ENCODE measurements at regions not wholly inside any gene's neighbourhood (a gene's known extent, or its start where the extent isn't known, plus 50 kb on each side); places are given as distances from the start of the nearest gene placed in this dataset.
"Not testable (repeated sequence)": the region's sequence is repeated elsewhere in the genome, so short reads cannot be mapped to it uniquely, and the experiment has no call there.

- no peak for DNase-seq
These were observed 214.3 kb upstream of the PDZRN3 start for GRCh38 chr3:73839032-73839431.

GRCh38 chr3:73835945-73836344 lies 211.2 kb upstream of the PDZRN3 start:
- DNase-seq, result no peak

GRCh38 chr3:73832426-73832825 lies 207.7 kb upstream of the PDZRN3 start:
- no peak for DNase-seq

GRCh38 chr3:73828348-73828747 lies 203.6 kb upstream of the PDZRN3 start:
- DNase-seq, result no peak

GRCh38 chr3:73827725-73828211 lies 203.0 kb upstream of the PDZRN3 start:
- no peak for DNase-seq

- DNase-seq, result no peak
These were observed 202.5 kb upstream of the PDZRN3 start for GRCh38 chr3:73827204-73827603.

- not testable (repeated sequence) for DNase-seq
These were observed 196.2 kb upstream of the PDZRN3 start for GRCh38 chr3:73820896-73821295.

- DNase-seq, result no peak
These were observed 195.7 kb upstream of the PDZRN3 start for GRCh38 chr3:73820431-73820830.

- no peak for DNase-seq
These were observed 191.2 kb upstream of the PDZRN3 start for GRCh38 chr3:73815966-73816365.

GRCh38 chr3:73813692-73814292 lies 189.1 kb upstream of the PDZRN3 start:
- no peak for DNase-seq

GRCh38 chr3:73813291-73813690 lies 188.6 kb upstream of the PDZRN3 start:
- no peak for DNase-seq

- DNase-seq, result no peak
These were observed 187.3 kb upstream of the PDZRN3 start for GRCh38 chr3:73812054-73812453.

GRCh38 chr3:73808862-73809509 lies 184.2 kb upstream of the PDZRN3 start:
- DNase-seq, result no peak

- no peak for DNase-seq
These were observed 180.7 kb upstream of the PDZRN3 start for GRCh38 chr3:73805435-73805834.

GRCh38 chr3:73804204-73804603 lies 179.5 kb upstream of the PDZRN3 start:
- no peak for DNase-seq

- no peak for DNase-seq
These were observed 176.7 kb upstream of the PDZRN3 start for GRCh38 chr3:73801444-73801843.

GRCh38 chr3:73797311-73797710 lies 172.6 kb upstream of the PDZRN3 start:
- DNase-seq, result no peak

GRCh38 chr3:73796382-73796781 lies 171.6 kb upstream of the PDZRN3 start:
- no peak for DNase-seq

GRCh38 chr3:73791356-73791755 lies 166.6 kb upstream of the PDZRN3 start:
- DNase-seq, result no peak

- no peak for DNase-seq
These were observed 165.2 kb upstream of the PDZRN3 start for GRCh38 chr3:73789825-73790444.

GRCh38 chr3:73787620-73788019 lies 162.9 kb upstream of the PDZRN3 start:
- no peak for DNase-seq

- no peak for DNase-seq
These were observed 162.3 kb upstream of the PDZRN3 start for GRCh38 chr3:73786998-73787397.

- DNase-seq, result no peak
These were observed 161.6 kb upstream of the PDZRN3 start for GRCh38 chr3:73786321-73786807.

GRCh38 chr3:73784686-73785392 lies 160.1 kb upstream of the PDZRN3 start:
- no peak for DNase-seq
